HL-60 (cell line): ENCODE measurements at regions not wholly inside any gene's neighbourhood (a gene's known extent, or its start where the extent isn't known, plus 50 kb on each side); places are given as distances from the start of the nearest gene placed in this dataset.
A peak's percentile ranks its signal among the peaks of the same experiment; 100 is the strongest.

Experiments
- CTCF ChIP-seq: IDR thresholded peaks from one replicate; pipeline ENCODE4 v1.5.1; 2011; ENCODE audit warnings: low read length, control low read depth, inconsistent platforms; ENCODE audit not compliant: insufficient read depth
- POLR2AphosphoS5 ChIP-seq: IDR thresholded peaks from 2 replicates; pipeline ENCODE4 v1.6.1; 2012; ENCODE audit warnings: low read depth

GRCh38 chr6:67888886-67889681, 746.0 kb upstream of the ADGRB3 start:
- TF ChIP-seq CTCF = no peak
- TF ChIP-seq POLR2AphosphoS5 = peak; percentile 63
